ENCODE measurements at regions not wholly inside any gene's neighbourhood (a gene's known extent, or its start where the extent isn't known, plus 50 kb on each side); places are given as distances from the start of the nearest gene placed in this dataset.
"Not testable (repeated sequence)": the region's sequence is repeated elsewhere in the genome, so short reads cannot be mapped to it uniquely, and the experiment has no call there.

DNA sequence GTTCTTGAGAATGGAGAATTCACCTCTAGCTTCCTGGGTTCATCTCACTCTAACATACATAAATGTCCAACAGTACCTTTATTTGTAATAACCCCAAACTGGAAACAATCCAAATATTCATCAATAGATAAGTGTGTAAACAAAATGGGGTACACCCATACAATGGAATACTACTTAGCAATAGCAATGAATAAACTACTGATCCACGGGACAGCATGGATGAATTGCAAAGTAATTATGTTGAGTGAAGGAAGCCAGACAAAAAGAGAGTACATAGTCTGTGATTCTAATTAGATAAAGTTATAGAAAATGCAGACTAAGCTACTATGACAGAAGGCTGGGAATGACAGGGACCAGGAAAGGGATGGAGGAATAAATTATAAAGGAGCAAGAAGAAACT is 391.3 kb downstream of the CCSER2 start:
- TF ChIP-seq POLR2A (IDR thresholded peaks at IDR 0.05; ENCODE audit: extremely low read depth, insufficient read length) (no peak), MAX (IDR thresholded peaks at IDR 0.05; ENCODE audit: low read depth, low read length) (no peak), MYC (IDR thresholded peaks at IDR 0.05; ENCODE audit: low read depth, low read length) (no peak)
- TF ChIP-seq, protein P1, sequence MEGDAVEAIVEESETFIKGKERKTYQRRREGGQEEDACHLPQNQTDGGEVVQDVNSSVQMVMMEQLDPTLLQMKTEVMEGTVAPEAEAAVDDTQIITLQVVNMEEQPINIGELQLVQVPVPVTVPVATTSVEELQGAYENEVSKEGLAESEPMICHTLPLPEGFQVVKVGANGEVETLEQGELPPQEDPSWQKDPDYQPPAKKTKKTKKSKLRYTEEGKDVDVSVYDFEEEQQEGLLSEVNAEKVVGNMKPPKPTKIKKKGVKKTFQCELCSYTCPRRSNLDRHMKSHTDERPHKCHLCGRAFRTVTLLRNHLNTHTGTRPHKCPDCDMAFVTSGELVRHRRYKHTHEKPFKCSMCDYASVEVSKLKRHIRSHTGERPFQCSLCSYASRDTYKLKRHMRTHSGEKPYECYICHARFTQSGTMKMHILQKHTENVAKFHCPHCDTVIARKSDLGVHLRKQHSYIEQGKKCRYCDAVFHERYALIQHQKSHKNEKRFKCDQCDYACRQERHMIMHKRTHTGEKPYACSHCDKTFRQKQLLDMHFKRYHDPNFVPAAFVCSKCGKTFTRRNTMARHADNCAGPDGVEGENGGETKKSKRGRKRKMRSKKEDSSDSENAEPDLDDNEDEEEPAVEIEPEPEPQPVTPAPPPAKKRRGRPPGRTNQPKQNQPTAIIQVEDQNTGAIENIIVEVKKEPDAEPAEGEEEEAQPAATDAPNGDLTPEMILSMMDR (IDR thresholded peaks at IDR 0.05; ENCODE audit: low read depth, low read length): no peak
- DNase-seq (ENCODE audit: low read depth): no peak

GRCh38 chr10:84727398-84727797 is 399.0 kb downstream of the CCSER2 start:
- TF ChIP-seq MYC (IDR thresholded peaks at IDR 0.05; ENCODE audit: low read depth, low read length): no peak
- no peak for TF ChIP-seq POLR2A (IDR thresholded peaks at IDR 0.05; ENCODE audit: extremely low read depth, insufficient read length)
- no peak for TF ChIP-seq MAX (IDR thresholded peaks at IDR 0.05; ENCODE audit: low read depth, low read length)
- TF ChIP-seq, protein P1 (IDR thresholded peaks at IDR 0.05; ENCODE audit: low read depth, low read length): no peak
- DNase-seq (ENCODE audit: low read depth): no peak

More for the DNA sequence above, 391.3 kb downstream of the CCSER2 start:
- no peak overlapping the region for H3K4me3 ChIP-seq (ENCODE audit: low read depth, low read length)

GRCh38 chr10:84739126-84739525 is 410.7 kb downstream of the CCSER2 start:
- not testable (repeated sequence) for DNase-seq (ENCODE audit: low read depth)

More at GRCh38 chr10:84727398-84727797, 399.0 kb downstream of the CCSER2 start:
- H3K4me3 ChIP-seq (ENCODE audit: low read depth, low read length): no peak overlapping the region

GRCh38 chr10:84739641-84740040 is 411.3 kb downstream of the CCSER2 start:
- H3K4me3 ChIP-seq (ENCODE audit: low read depth, low read length): no peak overlapping the region
- TF ChIP-seq POLR2A (IDR thresholded peaks at IDR 0.05; ENCODE audit: extremely low read depth, insufficient read length): no peak
- TF ChIP-seq, protein P1 (IDR thresholded peaks at IDR 0.05; ENCODE audit: low read depth, low read length): no peak
- TF ChIP-seq MYC (IDR thresholded peaks at IDR 0.05; ENCODE audit: low read depth, low read length): no peak
- no peak for TF ChIP-seq MAX (IDR thresholded peaks at IDR 0.05; ENCODE audit: low read depth, low read length)
- DNase-seq (ENCODE audit: low read depth): no peak

More at GRCh38 chr10:84739126-84739525, 410.7 kb downstream of the CCSER2 start:
- not testable (repeated sequence) for H3K4me3 ChIP-seq (ENCODE audit: low read depth, low read length)

DNA sequence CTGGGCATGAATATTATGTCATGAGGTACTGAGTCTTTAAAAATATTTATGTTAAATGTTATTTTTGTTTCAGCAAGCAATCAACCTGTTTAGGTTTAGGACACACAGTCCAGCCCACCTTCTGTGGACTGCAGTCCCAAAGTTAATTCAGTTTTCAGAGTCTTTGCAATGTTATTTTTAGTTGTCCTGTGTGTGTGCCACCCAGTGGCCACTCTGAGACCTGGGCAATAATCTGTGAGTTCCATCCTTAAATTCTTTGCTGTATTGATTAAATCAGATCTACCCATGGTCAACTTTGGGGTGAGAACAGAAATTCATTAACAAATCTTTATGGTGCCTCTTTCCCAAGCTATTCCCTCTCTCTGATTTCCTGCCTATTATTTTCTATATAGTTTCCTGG is 415.1 kb downstream of the CCSER2 start:
- no peak overlapping the region for H3K4me3 ChIP-seq (ENCODE audit: low read depth, low read length)
- DNase-seq (ENCODE audit: low read depth): peak; percentile 5
- TF ChIP-seq MAX (IDR thresholded peaks at IDR 0.05; ENCODE audit: low read depth, low read length): no peak
- TF ChIP-seq POLR2A (IDR thresholded peaks at IDR 0.05; ENCODE audit: extremely low read depth, insufficient read length): no peak
- TF ChIP-seq, protein P1 (IDR thresholded peaks at IDR 0.05; ENCODE audit: low read depth, low read length): peak; percentile 45
- TF ChIP-seq MYC (IDR thresholded peaks at IDR 0.05; ENCODE audit: low read depth, low read length): no peak

DNA sequence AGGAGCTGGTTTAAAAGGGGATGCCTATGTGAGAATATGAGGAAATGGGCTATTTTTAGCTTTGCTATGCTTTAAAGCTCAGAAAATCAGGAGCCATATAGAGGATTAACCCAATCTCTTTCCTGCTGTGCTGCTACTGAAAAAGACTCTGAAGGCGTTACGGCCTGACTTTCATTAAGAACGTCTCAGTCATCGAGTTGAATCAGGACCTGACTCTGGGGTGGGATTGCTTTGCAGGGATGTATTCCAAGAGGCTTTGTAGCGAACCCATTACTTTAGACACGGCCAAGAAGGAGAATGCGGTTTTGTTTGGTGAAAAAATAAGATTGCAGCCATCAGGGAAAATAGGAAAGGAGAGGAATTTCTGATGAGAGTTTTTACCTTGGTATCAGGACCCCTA is 426.9 kb downstream of the CCSER2 start:
- DNase-seq (ENCODE audit: low read depth): no peak
- TF ChIP-seq, protein P1 (IDR thresholded peaks at IDR 0.05; ENCODE audit: low read depth, low read length): no peak
- no peak for TF ChIP-seq MAX (IDR thresholded peaks at IDR 0.05; ENCODE audit: low read depth, low read length)
- TF ChIP-seq POLR2A (IDR thresholded peaks at IDR 0.05; ENCODE audit: extremely low read depth, insufficient read length): no peak
- TF ChIP-seq MYC (IDR thresholded peaks at IDR 0.05; ENCODE audit: low read depth, low read length): no peak
- H3K4me3 ChIP-seq (ENCODE audit: low read depth, low read length): no peak overlapping the region

DNA sequence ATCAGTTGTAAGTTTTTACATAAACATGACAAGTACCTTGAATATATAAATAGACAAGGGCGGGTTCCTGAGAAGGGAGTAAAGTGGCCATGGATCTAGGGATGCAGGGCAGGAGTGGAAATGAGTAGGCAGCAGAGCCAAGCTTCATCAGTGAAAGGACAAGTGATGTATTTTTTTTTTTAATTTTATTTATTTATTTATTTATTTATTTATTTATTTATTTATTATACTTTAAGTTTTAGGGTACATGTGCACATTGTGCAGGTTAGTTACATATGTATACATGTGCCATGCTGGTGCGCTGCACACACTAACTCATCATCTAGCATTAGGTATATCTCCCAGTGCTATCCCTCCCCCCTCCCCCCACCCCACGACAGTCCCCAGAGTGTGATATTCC is 428.3 kb downstream of the CCSER2 start:
- not testable (repeated sequence) for DNase-seq (ENCODE audit: low read depth); H3K4me3 ChIP-seq (ENCODE audit: low read depth, low read length)

- not testable (repeated sequence) for DNase-seq (ENCODE audit: low read depth); H3K4me3 ChIP-seq (ENCODE audit: low read depth, low read length)
Measured at GRCh38 chr10:84761994-84762614, 433.7 kb downstream of the CCSER2 start.
